A549 (cell line): ENCODE measurements at regions not wholly inside any gene's neighbourhood (a gene's known extent, or its start where the extent isn't known, plus 50 kb on each side); places are given as distances from the start of the nearest gene placed in this dataset.

Experiments
- ATAC-seq, 2 experiments: fragments of 200-7000 bp in 1 of 2; fragments of >200 bp in 1 of 2; cut with Nextera tagmentation in 1 of 2; cut with Tn5 transposase in 1 of 2; 3 replicates each; pipeline versions ENCODE4 v1.8.0 to v1.9.1; 2018 to 2020; ENCODE audit warnings: mild to moderate bottlenecking in 1 of 2, moderate library complexity in 1 of 2
- CTCF ChIA-PET: fragments of 300-600 bp; sonication (Branson Sonifier 250); formaldehyde crosslinking; extraction: SDS; loops from one replicate; lab custom pipeline; 2021; ENCODE audit warnings: antibody characterized with exemption, inconsistent platforms; lab: Yijun Ruan, JAX
- POLR2A ChIA-PET: fragments of 350-600 bp; formaldehyde crosslinking; extraction: SDS; loops from one replicate; lab custom pipeline; 2021; ENCODE audit warnings: antibody characterized with exemption, inconsistent platforms; lab: Yijun Ruan, JAX
- DNase-seq, 2 experiments: peaks; one replicate each; pipeline versions ENCODE4 v3.0.0 to v3.0.0-alpha.2; 2011 to 2016; ENCODE audit warnings: low read depth in 1 of 2, low spot score in 1 of 2
- FAIRE-seq: peaks from 2 replicates; lab custom pipeline; 2011; peaks lifted over from hg19 to GRCh38; lab: Jason Lieb, UNC
- H3K27ac ChIP-seq, 2 experiments: fragments of >200 bp; sonication (Bioruptor Twin); formaldehyde crosslinking; 3 replicates each; pipeline ENCODE4 v1.5.1; 2016 to 2017
- H3K4me1 ChIP-seq: fragments of >200 bp; sonication (Bioruptor Twin); formaldehyde crosslinking; 3 replicates; pipeline ENCODE4 v1.6.1; 2016
- H3K4me2 ChIP-seq: fragments of >200 bp; sonication (Bioruptor Twin); formaldehyde crosslinking; 3 replicates; pipeline ENCODE4 v1.6.1; 2016
- H3K4me3 ChIP-seq: fragments of >200 bp; sonication (Bioruptor Twin); formaldehyde crosslinking; 3 replicates; pipeline ENCODE4 v1.5.1; 2016
- H3K9me3 ChIP-seq: fragments of >200 bp; sonication (Bioruptor Twin); formaldehyde crosslinking; 3 replicates; pipeline ENCODE4 v1.6.1; 2016
- CHD2 ChIP-seq: fragments of 150-350 bp; IDR thresholded peaks from 2 replicates; pipeline ENCODE4 v1.6.1; 2014; ENCODE audit warnings: low read length; ENCODE audit not compliant: partially characterized antibody
- CHD4 ChIP-seq: fragments of 200-600 bp; sonication (generic); IDR thresholded peaks from 2 replicates; pipeline ENCODE4 v1.6.1; 2016; ENCODE audit warnings: antibody characterized with exemption, mild to moderate bottlenecking, borderline replicate concordance
- EHF ChIP-seq: fragments of 250-450 bp; sonication (Bioruptor Pico); IDR thresholded peaks from 2 replicates; pipeline ENCODE4 v1.5.0; 2020; ENCODE audit warnings: mild to moderate bottlenecking
- EHMT2 ChIP-seq: fragments of 200-600 bp; sonication (generic); IDR thresholded peaks from 2 replicates; pipeline ENCODE4 v1.6.1; 2016; ENCODE audit warnings: antibody characterized with exemption, low read depth, mild to moderate bottlenecking, moderate library complexity
- FOSB ChIP-seq: fragments of 250-450 bp; sonication (Bioruptor Pico); IDR thresholded peaks from 2 replicates; pipeline ENCODE4 v1.5.0; 2020; ENCODE audit warnings: mild to moderate bottlenecking, moderate library complexity
- FOSL2 ChIP-seq, 2 experiments: fragments of 450-650 bp in 1 of 2; fragments of >200 bp in 1 of 2; sonication (Bioruptor Twin) in 1 of 2; formaldehyde crosslinking; IDR thresholded peaks; 2 replicates each; pipeline versions ENCODE4 v1.5.0 to v1.6.1; 2016 to 2020; ENCODE audit warnings: mild to moderate bottlenecking in 1 of 2, moderate library complexity in 1 of 2
- HDAC2 ChIP-seq: fragments of 200-600 bp; sonication (generic); IDR thresholded peaks from 2 replicates; pipeline ENCODE4 v1.6.1; 2016
- HOXB13 ChIP-seq: fragments of 250-450 bp; sonication (Bioruptor Pico); IDR thresholded peaks from 2 replicates; pipeline ENCODE4 v1.5.0; 2020; ENCODE audit warnings: low read depth, mild to moderate bottlenecking, moderate library complexity
- HOXB5 ChIP-seq: fragments of 250-450 bp; sonication (Bioruptor Pico); IDR thresholded peaks from 2 replicates; pipeline ENCODE4 v1.5.0; 2020; ENCODE audit warnings: mild to moderate bottlenecking, moderate library complexity
- JUNB ChIP-seq: fragments of >200 bp; sonication (Bioruptor Twin); formaldehyde crosslinking; IDR thresholded peaks from 2 replicates; pipeline ENCODE4 v1.6.1; 2016
- KDM1A ChIP-seq: fragments of 200-600 bp; sonication (generic); IDR thresholded peaks from 2 replicates; pipeline ENCODE4 v1.6.1; 2016; ENCODE audit warnings: low read depth, mild to moderate bottlenecking
- MAFK ChIP-seq: fragments of 450-650 bp; IDR thresholded peaks from 2 replicates; pipeline ENCODE4 v1.6.1; 2014; ENCODE audit not compliant: partially characterized antibody
- NPAS2 ChIP-seq: fragments of 250-450 bp; sonication (Bioruptor Pico); IDR thresholded peaks from 2 replicates; pipeline ENCODE4 v1.8.0; 2022; ENCODE audit warnings: mild to moderate bottlenecking, moderate library complexity, borderline replicate concordance
- NR3C1 ChIP-seq: fragments of >200 bp; sonication (Bioruptor Twin); formaldehyde crosslinking; IDR thresholded peaks from 3 replicates; pipeline ENCODE4 v1.6.1; 2017
- PHF8 ChIP-seq: fragments of 200-600 bp; sonication (generic); IDR thresholded peaks from 2 replicates; pipeline ENCODE4 v1.6.1; 2016; ENCODE audit warnings: low read depth, mild to moderate bottlenecking, antibody characterized with exemption, moderate library complexity, borderline replicate concordance
- POLR2A ChIP-seq: IDR thresholded peaks from 2 replicates; pipeline ENCODE4 v1.6.1; 2012; ENCODE audit warnings: mild to moderate bottlenecking, low read length
- SREBF2 ChIP-seq: fragments of 450-650 bp; IDR thresholded peaks from 2 replicates; pipeline ENCODE4 v1.6.1; 2014; ENCODE audit warnings: mild to moderate bottlenecking, moderate library complexity
- TFCP2L1 ChIP-seq: fragments of 250-450 bp; sonication (Bioruptor Pico); IDR thresholded peaks from 2 replicates; pipeline ENCODE4 v1.5.0; 2021; ENCODE audit warnings: mild to moderate bottlenecking
- TP53 ChIP-seq: fragments of 250-450 bp; sonication (Bioruptor Pico); IDR thresholded peaks from 2 replicates; pipeline ENCODE4 v1.5.0; 2021; ENCODE audit warnings: mild to moderate bottlenecking, moderate library complexity
- ZNF302 ChIP-seq: fragments of 250-450 bp; sonication (Bioruptor Pico); IDR thresholded peaks from 2 replicates; pipeline ENCODE4 v1.9.0; 2021; ENCODE audit warnings: inconsistent platforms, mild to moderate bottlenecking, moderate library complexity
- WGBS: methylation state at CpG from one replicate; pipeline ENCODE4 v1.1.6; 2017; ENCODE audit errors: missing lambda C conversion rate; 5-methylcytosine and 5-hydroxymethylcytosine counted together
- TF ChIP-seq, protein P1 (sequence below): fragments of 250-450 bp; sonication (Bioruptor Pico); IDR thresholded peaks from 2 replicates; pipeline ENCODE4 v1.5.0; 2020; ENCODE audit warnings: low read depth, mild to moderate bottlenecking, moderate library complexity
- TF ChIP-seq, protein P2 (sequence below): IDR thresholded peaks from 2 replicates; pipeline ENCODE4 v1.6.1; 2012; ENCODE audit warnings: low read depth, borderline replicate concordance
- TF ChIP-seq, protein P3 (sequence below): fragments of >200 bp; sonication (Bioruptor Twin); formaldehyde crosslinking; IDR thresholded peaks from 3 replicates; pipeline ENCODE4 v1.5.1; 2016
- TF ChIP-seq, protein P4 (sequence below): fragments of >200 bp; sonication (Bioruptor Twin); formaldehyde crosslinking; IDR thresholded peaks from 3 replicates; pipeline ENCODE4 v1.6.1; 2016

DNA sequence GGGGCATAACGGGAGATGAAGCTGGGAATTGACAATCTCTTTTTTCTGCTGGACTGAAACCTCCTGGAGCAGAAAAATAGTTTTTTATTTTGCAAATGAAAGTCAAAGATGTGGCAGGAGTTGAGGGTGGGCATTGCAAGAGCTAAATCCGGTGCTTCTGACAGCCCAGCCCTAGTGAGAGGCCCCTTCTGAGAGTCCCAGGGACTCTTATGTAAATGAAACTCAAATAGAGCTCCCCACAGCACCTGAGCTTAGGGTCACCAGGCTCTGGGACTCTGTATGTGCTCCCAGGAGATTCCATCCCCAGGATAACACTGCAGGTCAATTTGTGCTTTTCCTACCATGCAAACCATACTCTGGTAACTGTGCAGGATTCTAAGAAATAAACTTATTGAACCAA lies 192.8 kb downstream of the ANKRD30B start:
- CTCF ChIA-PET: no interaction called here
- POLR2A ChIA-PET: no interaction called here
- no peaks in the 10 kb centered on the region for H3K4me1 ChIP-seq
- H3K4me3 ChIP-seq: no peak overlapping the region
- 0% methylated on average over 2 of the region's 2 CpGs for WGBS
- DNase-seq: no peak
- no peak for ATAC-seq
- TF ChIP-seq EHMT2 (no peak), SREBF2 (no peak), CHD4 (no peak), EHF (CRISPR knock-in tag) (no peak), POLR2A (no peak), TP53 (CRISPR knock-in tag) (no peak), MAFK (no peak)
- H3K4me2 ChIP-seq: no peak overlapping the region
- no peak for FAIRE-seq
- no peak overlapping the region for H3K27ac ChIP-seq
- no peaks in the 10 kb centered on the region for H3K9me3 ChIP-seq

DNA sequence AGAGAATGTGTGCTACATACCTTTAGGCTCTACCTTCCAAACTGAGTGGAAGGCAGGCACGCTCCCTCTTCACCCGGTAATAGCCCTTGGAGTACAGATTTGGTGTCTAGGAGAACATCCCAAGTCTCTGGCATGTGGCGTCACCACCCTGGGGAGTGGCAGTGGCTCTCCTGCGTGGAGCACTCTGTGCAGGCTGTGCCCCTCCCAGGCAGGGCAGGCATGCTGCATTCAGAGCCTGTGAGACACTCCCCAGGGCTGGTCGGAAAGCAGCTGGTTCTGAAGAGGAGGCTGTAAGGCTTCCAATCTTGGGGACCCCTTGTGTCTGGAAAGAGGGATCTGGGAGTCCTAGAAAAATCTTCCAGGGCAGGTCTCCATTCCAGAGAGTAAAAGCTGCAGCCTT lies 193.3 kb downstream of the ANKRD30B start:
- 0% methylated on average over 2 of the region's 5 CpGs for WGBS
- CTCF ChIA-PET: no interaction called here
- H3K4me3 ChIP-seq: no peak overlapping the region
- POLR2A ChIA-PET: no interaction called here
- no peak overlapping the region for H3K27ac ChIP-seq
- DNase-seq (no peak), ATAC-seq (no peak), FAIRE-seq (no peak)
- TF ChIP-seq, protein P1, sequence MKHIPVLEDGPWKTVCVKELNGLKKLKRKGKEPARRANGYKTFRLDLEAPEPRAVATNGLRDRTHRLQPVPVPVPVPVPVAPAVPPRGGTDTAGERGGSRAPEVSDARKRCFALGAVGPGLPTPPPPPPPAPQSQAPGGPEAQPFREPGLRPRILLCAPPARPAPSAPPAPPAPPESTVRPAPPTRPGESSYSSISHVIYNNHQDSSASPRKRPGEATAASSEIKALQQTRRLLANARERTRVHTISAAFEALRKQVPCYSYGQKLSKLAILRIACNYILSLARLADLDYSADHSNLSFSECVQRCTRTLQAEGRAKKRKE (CRISPR knock-in tag): no peak
- no peak for TF ChIP-seq HOXB13 (CRISPR knock-in tag)
- no peak for TF ChIP-seq HDAC2
- no peak for TF ChIP-seq NR3C1
- TF ChIP-seq JUNB: no peak
- TF ChIP-seq, protein P2, sequence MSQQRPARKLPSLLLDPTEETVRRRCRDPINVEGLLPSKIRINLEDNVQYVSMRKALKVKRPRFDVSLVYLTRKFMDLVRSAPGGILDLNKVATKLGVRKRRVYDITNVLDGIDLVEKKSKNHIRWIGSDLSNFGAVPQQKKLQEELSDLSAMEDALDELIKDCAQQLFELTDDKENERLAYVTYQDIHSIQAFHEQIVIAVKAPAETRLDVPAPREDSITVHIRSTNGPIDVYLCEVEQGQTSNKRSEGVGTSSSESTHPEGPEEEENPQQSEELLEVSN: no peak
- no peak for TF ChIP-seq ZNF302
- TF ChIP-seq NPAS2 (CRISPR knock-in tag): no peak
- no peak for TF ChIP-seq KDM1A
- TF ChIP-seq, protein P3, sequence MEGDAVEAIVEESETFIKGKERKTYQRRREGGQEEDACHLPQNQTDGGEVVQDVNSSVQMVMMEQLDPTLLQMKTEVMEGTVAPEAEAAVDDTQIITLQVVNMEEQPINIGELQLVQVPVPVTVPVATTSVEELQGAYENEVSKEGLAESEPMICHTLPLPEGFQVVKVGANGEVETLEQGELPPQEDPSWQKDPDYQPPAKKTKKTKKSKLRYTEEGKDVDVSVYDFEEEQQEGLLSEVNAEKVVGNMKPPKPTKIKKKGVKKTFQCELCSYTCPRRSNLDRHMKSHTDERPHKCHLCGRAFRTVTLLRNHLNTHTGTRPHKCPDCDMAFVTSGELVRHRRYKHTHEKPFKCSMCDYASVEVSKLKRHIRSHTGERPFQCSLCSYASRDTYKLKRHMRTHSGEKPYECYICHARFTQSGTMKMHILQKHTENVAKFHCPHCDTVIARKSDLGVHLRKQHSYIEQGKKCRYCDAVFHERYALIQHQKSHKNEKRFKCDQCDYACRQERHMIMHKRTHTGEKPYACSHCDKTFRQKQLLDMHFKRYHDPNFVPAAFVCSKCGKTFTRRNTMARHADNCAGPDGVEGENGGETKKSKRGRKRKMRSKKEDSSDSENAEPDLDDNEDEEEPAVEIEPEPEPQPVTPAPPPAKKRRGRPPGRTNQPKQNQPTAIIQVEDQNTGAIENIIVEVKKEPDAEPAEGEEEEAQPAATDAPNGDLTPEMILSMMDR: no peak
- no peak for TF ChIP-seq TFCP2L1 (CRISPR knock-in tag)
- TF ChIP-seq CHD2: no peak
- TF ChIP-seq FOSB (CRISPR knock-in tag): no peak
- no peak for TF ChIP-seq PHF8
- no peak for TF ChIP-seq FOSL2 (IDR thresholded peaks at IDR 0.05)
- TF ChIP-seq FOSL2 (CRISPR knock-in tag; IDR thresholded peaks at IDR 0.05): no peak
- no peak for TF ChIP-seq HOXB5 (CRISPR knock-in tag)
- no peaks in the 10 kb centered on the region for H3K9me3 ChIP-seq
- H3K4me1 ChIP-seq: no peaks in the 10 kb centered on the region
- no peak overlapping the region for H3K4me2 ChIP-seq

DNA sequence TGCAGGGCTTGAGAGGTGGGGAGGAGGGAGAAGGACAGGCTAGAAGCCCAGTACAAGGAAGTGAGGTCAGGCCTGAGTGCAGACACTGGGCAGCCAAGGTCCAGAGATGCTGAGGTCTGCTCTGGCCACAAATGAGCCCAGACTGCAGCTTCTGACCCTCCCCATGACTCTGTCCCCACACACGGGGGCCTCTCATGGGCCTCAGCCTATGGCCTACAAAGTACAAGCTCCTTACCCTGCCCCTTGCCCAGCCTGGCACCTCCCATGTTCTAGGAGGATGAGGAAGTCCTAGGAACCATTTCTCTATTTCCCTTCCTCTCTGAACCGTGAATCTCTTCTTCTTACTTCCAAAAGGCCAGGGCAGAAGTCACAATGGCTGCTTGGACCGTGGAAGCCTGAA lies 193.8 kb downstream of the ANKRD30B start:
- no peak overlapping the region for H3K4me2 ChIP-seq
- no peaks in the 10 kb centered on the region for H3K9me3 ChIP-seq
- no peak overlapping the region for H3K4me3 ChIP-seq
- no peak overlapping the region for H3K27ac ChIP-seq
- no peak for FAIRE-seq
- no peak for ATAC-seq
- no peak for DNase-seq
- TF ChIP-seq CHD2: no peak
- TF ChIP-seq, protein P4, sequence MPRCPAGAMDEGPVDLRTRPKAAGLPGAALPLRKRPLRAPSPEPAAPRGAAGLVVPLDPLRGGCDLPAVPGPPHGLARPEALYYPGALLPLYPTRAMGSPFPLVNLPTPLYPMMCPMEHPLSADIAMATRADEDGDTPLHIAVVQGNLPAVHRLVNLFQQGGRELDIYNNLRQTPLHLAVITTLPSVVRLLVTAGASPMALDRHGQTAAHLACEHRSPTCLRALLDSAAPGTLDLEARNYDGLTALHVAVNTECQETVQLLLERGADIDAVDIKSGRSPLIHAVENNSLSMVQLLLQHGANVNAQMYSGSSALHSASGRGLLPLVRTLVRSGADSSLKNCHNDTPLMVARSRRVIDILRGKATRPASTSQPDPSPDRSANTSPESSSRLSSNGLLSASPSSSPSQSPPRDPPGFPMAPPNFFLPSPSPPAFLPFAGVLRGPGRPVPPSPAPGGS: no peak
- ChIA-PET CTCF (no interaction called here), POLR2A (no interaction called here)
- 0% methylated on average over 2 of the region's 3 CpGs for WGBS
- no peaks in the 10 kb centered on the region for H3K4me1 ChIP-seq
